ENCODE measurements at regions not wholly inside any gene's neighbourhood (a gene's known extent, or its start where the extent isn't known, plus 50 kb on each side); places are given as distances from the start of the nearest gene placed in this dataset.

- TF ChIP-seq CTCF (IDR thresholded peaks at IDR 0.05; ENCODE audit: poor library complexity, severe bottlenecking) (no peak), TAF1 (IDR thresholded peaks at IDR 0.05; ENCODE audit: low read depth) (no peak), REST (IDR thresholded peaks at IDR 0.05; ENCODE audit: borderline replicate concordance) (no peak), EZH2 (IDR thresholded peaks at IDR 0.05; ENCODE audit: borderline replicate concordance, insufficient read depth, low read length, poor library complexity, severe bottlenecking) (no peak), MXI1 (conservative IDR thresholded peaks at IDR 0.05; ENCODE audit: poor library complexity, severe bottlenecking) (no peak), POLR2AphosphoS5 (IDR thresholded peaks at IDR 0.05) (no peak)
These were observed 72.5 kb downstream of the MRPL46 start for GRCh38 chr15:88394553-88395145.
